Omental fat pad (tissue), 3 donors: ENCODE measurements at regions not wholly inside any gene's neighbourhood (a gene's known extent, or its start where the extent isn't known, plus 50 kb on each side); places are given as distances from the start of the nearest gene placed in this dataset.

Source experiments
- ATAC-seq: fragments of 150-250 bp; one replicate; pipeline ENCODE4 v1.9.1; 2016; ENCODE audit warnings: mild to moderate bottlenecking, moderate library complexity; ENCODE audit not compliant: low FRiP score
- DNase-seq: peaks from one replicate; pipeline ENCODE4 v3.0.0-alpha.2; 2019; ENCODE audit warnings: low spot score
- CTCF ChIP-seq, 3 donors: fragments of 450-650 bp; IDR thresholded peaks; one replicate each; pipeline ENCODE4 v1.5.1; 2016 to 2017; ENCODE audit warnings: antibody characterized with exemption in 3 of 3, mild to moderate bottlenecking in 3 of 3, moderate library complexity in 2 of 3

GRCh38 chr4:3669553-3669949 lies 96.6 kb upstream of the ADRA2C start:
- DNase-seq (no peak), ATAC-seq (no peak)
- no peak for TF ChIP-seq CTCF (IDR thresholded peaks at IDR 0.05)

GRCh38 chr4:3668825-3669552 lies 97.2 kb upstream of the ADRA2C start:
- ATAC-seq (no peak), DNase-seq (no peak)
- no peak for TF ChIP-seq CTCF (IDR thresholded peaks at IDR 0.05)

- no peak for DNase-seq
- no peak for TF ChIP-seq CTCF (IDR thresholded peaks at IDR 0.05)
- ATAC-seq: no peak
Measured at GRCh38 chr4:3667258-3667657, 98.9 kb upstream of the ADRA2C start.

- TF ChIP-seq CTCF (IDR thresholded peaks at IDR 0.05): no peak
- ATAC-seq: no peak
- DNase-seq: no peak
Measured at GRCh38 chr4:3666263-3666662, 99.9 kb upstream of the ADRA2C start.

GRCh38 chr4:3665360-3665891 lies 100.8 kb upstream of the ADRA2C start:
- DNase-seq (no peak), ATAC-seq (no peak)
- TF ChIP-seq CTCF (IDR thresholded peaks at IDR 0.05): no peak

GRCh38 chr4:3663791-3664190 lies 102.4 kb upstream of the ADRA2C start:
- no peak for TF ChIP-seq CTCF (IDR thresholded peaks at IDR 0.05)
- ATAC-seq (no peak), DNase-seq (no peak)

GRCh38 chr4:3662516-3662915 lies 103.7 kb upstream of the ADRA2C start:
- DNase-seq (no peak), ATAC-seq (no peak)
- TF ChIP-seq CTCF (IDR thresholded peaks at IDR 0.05): no peak
